SK-N-SH (cell line): ENCODE measurements at regions not wholly inside any gene's neighbourhood (a gene's known extent, or its start where the extent isn't known, plus 50 kb on each side); places are given as distances from the start of the nearest gene placed in this dataset.

Source experiments
- CTCF ChIA-PET: fragments of 300-600, 350-600 bp; formaldehyde crosslinking; extraction: SDS; loops from one replicate; lab custom pipeline; 2021; lab: Yijun Ruan, JAX
- POLR2A ChIA-PET: fragments of 350-600 bp; sonication (Branson Sonifier 250); formaldehyde crosslinking; extraction: SDS; loops from one replicate; lab custom pipeline; 2020; ENCODE audit warnings: antibody characterized with exemption, inconsistent platforms; lab: Yijun Ruan, JAX
- DNase-seq: peaks from one replicate; pipeline ENCODE4 v3.0.0; 2012
- H2AFZ ChIP-seq: fragments of 200-600 bp; sonication (generic); 2 replicates; pipeline ENCODE4 v1.8.1; 2016; ENCODE audit warnings: antibody characterized with exemption, mild to moderate bottlenecking, low read depth
- H3F3A ChIP-seq: fragments of 200-600 bp; sonication (generic); replicated peaks from 2 replicates; pipeline ENCODE3; 2016; ENCODE audit warnings: antibody characterized with exemption, mild to moderate bottlenecking; ENCODE audit not compliant: insufficient read depth
- H3K27ac ChIP-seq, 2 experiments: fragments of 200-500 bp in 1 of 2; fragments of 200-600 bp in 1 of 2; sonication (Bioruptor generic) in 1 of 2; sonication (generic), shearing (Covaris generic) in 1 of 2; 2 replicates each; pipeline versions ENCODE4 v1.5.1 to v1.6.1; 2014 to 2016; ENCODE audit warnings: low read depth in 2 of 2, inconsistent platforms in 1 of 2, low read length in 1 of 2, mild to moderate bottlenecking in 1 of 2, mixed read lengths in 1 of 2
- H3K27me3 ChIP-seq: fragments of 200-600 bp; sonication (generic), shearing (Covaris generic); 2 replicates; pipeline ENCODE4 v1.6.1; 2016; ENCODE audit warnings: mixed run types; ENCODE audit not compliant: insufficient read depth
- H3K36me3 ChIP-seq, 2 experiments: fragments of 200-500 bp in 1 of 2; fragments of 200-600 bp in 1 of 2; sonication (Bioruptor generic) in 1 of 2; sonication (generic) in 1 of 2; replicated peaks in 1 of 2; 2 replicates each; pipeline versions ENCODE3 to v1.5.1; 2014 to 2016; ENCODE audit warnings: low read length in 1 of 2, mild to moderate bottlenecking in 1 of 2; ENCODE audit not compliant: insufficient read depth in 2 of 2, control insufficient read depth in 1 of 2
- H3K4me1 ChIP-seq, 2 experiments: fragments of 200-500 bp in 1 of 2; fragments of 200-600 bp in 1 of 2; sonication (Bioruptor generic) in 1 of 2; sonication (generic), shearing (Covaris generic) in 1 of 2; 2 replicates each; pipeline versions ENCODE4 v1.5.1 to v1.6.1; 2014 to 2016; ENCODE audit warnings: low read depth in 1 of 2, low read length in 1 of 2, mixed run types in 1 of 2; ENCODE audit not compliant: insufficient read depth in 2 of 2, control insufficient read depth in 1 of 2
- H3K4me2 ChIP-seq: fragments of 200-600 bp; sonication (generic), shearing (Covaris generic); 2 replicates; pipeline ENCODE4 v1.6.1; 2017; ENCODE audit warnings: mixed run types
- H3K4me3 ChIP-seq, 2 experiments: fragments of 200-500 bp in 1 of 2; fragments of 200-600 bp in 1 of 2; sonication (Bioruptor generic) in 1 of 2; sonication (generic), shearing (Covaris generic) in 1 of 2; 2 replicates each; pipeline versions ENCODE4 v1.5.1 to v1.8.1; 2014 to 2016; ENCODE audit warnings: low read depth in 2 of 2, inconsistent platforms in 1 of 2, low read length in 1 of 2, mild to moderate bottlenecking in 1 of 2, mixed read lengths in 1 of 2, moderate library complexity in 1 of 2
- H3K79me2 ChIP-seq: fragments of 200-600 bp; sonication (generic); 2 replicates; pipeline ENCODE4 v1.8.1; 2017; ENCODE audit warnings: mild to moderate bottlenecking; ENCODE audit not compliant: insufficient read depth
- H3K9ac ChIP-seq: fragments of 200-600 bp; sonication (generic); 2 replicates; pipeline ENCODE4 v1.6.1; 2017; ENCODE audit warnings: mixed run types
- H3K9me2 ChIP-seq: fragments of 200-600 bp; sonication (generic); 2 replicates; pipeline ENCODE4 v1.6.1; 2017; ENCODE audit warnings: mixed run types
- H3K9me3 ChIP-seq: fragments of 200-600 bp; sonication (generic); 2 replicates; pipeline ENCODE4 v1.6.1; 2017; ENCODE audit warnings: mixed run types, mild to moderate bottlenecking, moderate library complexity
- H4K20me1 ChIP-seq: fragments of 200-600 bp; sonication (generic); 2 replicates; pipeline ENCODE4 v1.6.1; 2017; ENCODE audit warnings: mild to moderate bottlenecking, mixed run types; ENCODE audit not compliant: insufficient read depth
- CHD2 ChIP-seq: fragments of 150-350 bp; IDR thresholded peaks from 2 replicates; pipeline ENCODE4 v1.6.1; 2018; ENCODE audit warnings: low read length; ENCODE audit not compliant: partially characterized antibody
- EP300 ChIP-seq, 2 experiments: IDR thresholded peaks; 2 replicates each; pipeline versions ENCODE4 v1.4.0 to v1.6.1; 2012; ENCODE audit warnings: borderline replicate concordance in 1 of 2, low read depth in 1 of 2, low read length in 1 of 2
- FOXJ3 ChIP-seq: sonication (generic); formaldehyde crosslinking; IDR thresholded peaks from 2 replicates; pipeline ENCODE4 v1.5.1; 2020; ENCODE audit warnings: mild to moderate bottlenecking, missing genetic modification reagents
- GATA2 ChIP-seq: sonication (generic); formaldehyde crosslinking; IDR thresholded peaks from 2 replicates; pipeline ENCODE4 v1.5.0; 2020; ENCODE audit warnings: mild to moderate bottlenecking, missing genetic modification reagents
- MEF2A ChIP-seq: IDR thresholded peaks from 2 replicates; pipeline ENCODE4 v1.4.0; 2012; ENCODE audit warnings: low read depth, borderline replicate concordance
- NFIC ChIP-seq: IDR thresholded peaks from 2 replicates; pipeline ENCODE4 v1.4.0; 2012; ENCODE audit warnings: borderline replicate concordance
- RAD21 ChIP-seq: IDR thresholded peaks from 2 replicates; pipeline ENCODE4 v1.6.1; 2012; ENCODE audit warnings: mild to moderate bottlenecking, low read length
- SIN3A ChIP-seq: IDR thresholded peaks from 2 replicates; pipeline ENCODE4 v1.6.1; 2012; ENCODE audit warnings: low read depth, mild to moderate bottlenecking, low read length, moderate library complexity, borderline replicate concordance
- SMC3 ChIP-seq: IDR thresholded peaks from 2 replicates; pipeline ENCODE4 v1.6.1; 2012; ENCODE audit warnings: low read depth, low read length, improper control_type of control experiment
- TCF12 ChIP-seq: IDR thresholded peaks from 2 replicates; pipeline ENCODE4 v1.4.0; 2012
- WGBS: methylation state at CpG from one replicate; pipeline ENCODE4 v1.1.6; 2017; ENCODE audit warnings: low lambda C conversion rate; 5-methylcytosine and 5-hydroxymethylcytosine counted together
- TF ChIP-seq, protein P1 (sequence below): fragments of 200-600 bp; sonication (generic); IDR thresholded peaks from 2 replicates; pipeline ENCODE4 v1.6.1; 2017; ENCODE audit warnings: antibody characterized with exemption, mild to moderate bottlenecking, moderate library complexity

- TF ChIP-seq, protein P1, sequence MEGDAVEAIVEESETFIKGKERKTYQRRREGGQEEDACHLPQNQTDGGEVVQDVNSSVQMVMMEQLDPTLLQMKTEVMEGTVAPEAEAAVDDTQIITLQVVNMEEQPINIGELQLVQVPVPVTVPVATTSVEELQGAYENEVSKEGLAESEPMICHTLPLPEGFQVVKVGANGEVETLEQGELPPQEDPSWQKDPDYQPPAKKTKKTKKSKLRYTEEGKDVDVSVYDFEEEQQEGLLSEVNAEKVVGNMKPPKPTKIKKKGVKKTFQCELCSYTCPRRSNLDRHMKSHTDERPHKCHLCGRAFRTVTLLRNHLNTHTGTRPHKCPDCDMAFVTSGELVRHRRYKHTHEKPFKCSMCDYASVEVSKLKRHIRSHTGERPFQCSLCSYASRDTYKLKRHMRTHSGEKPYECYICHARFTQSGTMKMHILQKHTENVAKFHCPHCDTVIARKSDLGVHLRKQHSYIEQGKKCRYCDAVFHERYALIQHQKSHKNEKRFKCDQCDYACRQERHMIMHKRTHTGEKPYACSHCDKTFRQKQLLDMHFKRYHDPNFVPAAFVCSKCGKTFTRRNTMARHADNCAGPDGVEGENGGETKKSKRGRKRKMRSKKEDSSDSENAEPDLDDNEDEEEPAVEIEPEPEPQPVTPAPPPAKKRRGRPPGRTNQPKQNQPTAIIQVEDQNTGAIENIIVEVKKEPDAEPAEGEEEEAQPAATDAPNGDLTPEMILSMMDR: no peak
- TF ChIP-seq EP300 (IDR thresholded peaks at IDR 0.05; ENCODE audit: borderline replicate concordance in 1 of 2, low read depth in 1 of 2, low read length in 1 of 2) (no peak), MEF2A (no peak), CHD2 (no peak), SIN3A (no peak), TCF12 (no peak), NFIC (no peak)
- TF ChIP-seq, all 33 proteins: peak for 0
Measured at GRCh38 chr6:134821928-134822864, 127.7 kb downstream of the ALDH8A1 start (continued).

- Histone ChIP-seq H4K20me1 (no peaks in the 10 kb centered on the region), H2AFZ (no peak overlapping the region), H3K9me3 (no peaks in the 10 kb centered on the region), H3K36me3 (no peaks in the 10 kb centered on the region), H3K27me3 (no peaks in the 10 kb centered on the region), H3K9me2 (no peaks in the 10 kb centered on the region), H3K79me2 (no peaks in the 10 kb centered on the region), H3K9ac (no peak overlapping the region), H3F3A (peaks cover 8% of the 10 kb centered on the region), H3K4me2 (no peak overlapping the region), H3K27ac (peak overlapping the region in 1 of 2 experiments; percentile 47; a peak in 1 of 4 replicates), H3K4me1 (peaks cover 0 to 5% of the 10 kb centered on the region in 2 experiments; a peak in 3 of 4 replicates), H3K4me3 (no peak overlapping the region)
- peak; percentile 39 for DNase-seq
- TF ChIP-seq RAD21 (peak; percentile 19), FOXJ3 (CRISPR knock-in tag) (no peak), CHD2 (no peak), EP300 (IDR thresholded peaks at IDR 0.05; ENCODE audit: borderline replicate concordance in 1 of 2, low read depth in 1 of 2, low read length in 1 of 2) (peak in 1 of 2 experiments; percentile 57; a peak in 1 of 4 replicates), SMC3 (0 out of 2 replicates have a peak, but pooled peaks have one; percentile 13), NFIC (no peak), GATA2 (CRISPR knock-in tag) (peak; percentile 15; the same call in 1 of the 2 replicates)
- 76% methylated on average over 4 of the region's 4 CpGs for WGBS
- ChIA-PET CTCF (interaction anchor here (1.2 to 5.9 kb wide), 10 partner anchors 20 to 697 kb away, joined by 4 to 48 read pairs (median 22); no protein-coding TSS in a partner anchor), POLR2A (no interaction called here)
Measured at GRCh38 chr6:134821397-134821796, 128.5 kb downstream of the ALDH8A1 start.
